ENCODE measurements at regions not wholly inside any gene's neighbourhood (a gene's known extent, or its start where the extent isn't known, plus 50 kb on each side); places are given as distances from the start of the nearest gene placed in this dataset.

DNA sequence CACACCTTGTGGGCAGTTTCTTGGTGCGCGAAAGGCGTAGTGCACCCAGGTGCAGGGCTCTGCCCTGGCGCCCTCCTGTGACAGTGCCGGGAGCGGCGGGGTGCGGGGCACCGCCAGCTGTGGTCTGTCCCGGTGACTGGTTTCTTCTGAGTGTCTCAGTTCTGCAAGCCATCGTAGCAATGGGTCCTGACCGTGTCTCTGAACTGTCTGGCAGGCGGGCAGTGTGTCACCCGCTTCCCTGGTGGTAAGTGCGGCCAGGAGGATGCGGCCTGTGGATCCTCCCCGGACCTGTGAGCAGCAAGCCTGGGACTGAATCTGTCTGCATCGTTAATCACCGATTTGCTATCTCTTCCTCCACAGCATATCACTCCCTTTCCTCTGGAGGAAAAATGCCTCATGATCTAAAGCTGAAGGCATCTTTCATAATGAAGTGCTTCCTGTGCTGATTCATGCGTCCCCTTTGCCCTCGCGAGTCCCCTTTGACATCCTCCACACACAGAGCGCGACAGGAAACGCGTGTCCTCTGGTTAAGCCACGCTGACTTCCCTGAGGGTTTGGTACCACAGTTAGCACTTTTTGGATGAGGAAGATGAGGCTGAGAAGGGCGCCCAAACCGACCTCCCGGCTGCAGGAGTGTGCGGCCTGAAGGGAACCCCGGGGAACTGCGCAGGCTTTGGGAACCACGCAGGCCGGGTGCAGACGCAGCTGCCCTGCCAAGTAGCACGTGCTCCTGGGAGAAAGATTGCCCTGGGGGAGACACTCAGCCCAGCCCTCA is 416.0 kb upstream of the HS6ST1 start:
- TF ChIP-seq POLR2A (IDR thresholded peaks at IDR 0.05; ENCODE audit: low read depth, low read length) (no peak), TAF1 (IDR thresholded peaks at IDR 0.05; ENCODE audit: low read depth, low read length) (no peak), POLR2AphosphoS5 (IDR thresholded peaks at IDR 0.05; ENCODE audit: low read depth, low read length) (no peak), POU2F2 (IDR thresholded peaks at IDR 0.05; ENCODE audit: low read depth, low read length) (no peak)
